H4 (cell line): ENCODE measurements at regions not wholly inside any gene's neighbourhood (a gene's known extent, or its start where the extent isn't known, plus 50 kb on each side); places are given as distances from the start of the nearest gene placed in this dataset.

Experiments
- DNase-seq: peaks from one replicate; pipeline ENCODE4 v3.0.0-alpha.2; 2015; ENCODE audit warnings: low spot score

DNA sequence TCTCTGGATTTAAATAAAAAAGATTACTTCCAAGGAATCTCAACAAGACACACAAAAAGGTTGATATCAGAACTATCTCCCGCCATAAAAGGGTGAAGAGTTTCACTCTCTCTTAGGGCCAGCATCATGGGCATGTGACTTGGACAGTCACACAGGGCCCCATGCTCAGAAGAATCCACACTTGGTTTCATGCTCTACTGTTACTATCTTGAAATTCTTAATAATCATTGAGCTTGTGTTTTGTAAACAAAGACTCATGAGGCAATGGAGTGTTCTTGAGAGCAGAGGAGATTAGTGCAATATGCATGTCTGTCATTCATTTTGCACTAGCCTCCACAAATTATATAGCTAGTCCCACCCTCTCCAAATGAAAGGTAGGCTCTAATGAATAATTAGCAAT, 58.4 kb downstream of the HMHB1 start:
- no peak for DNase-seq

DNA sequence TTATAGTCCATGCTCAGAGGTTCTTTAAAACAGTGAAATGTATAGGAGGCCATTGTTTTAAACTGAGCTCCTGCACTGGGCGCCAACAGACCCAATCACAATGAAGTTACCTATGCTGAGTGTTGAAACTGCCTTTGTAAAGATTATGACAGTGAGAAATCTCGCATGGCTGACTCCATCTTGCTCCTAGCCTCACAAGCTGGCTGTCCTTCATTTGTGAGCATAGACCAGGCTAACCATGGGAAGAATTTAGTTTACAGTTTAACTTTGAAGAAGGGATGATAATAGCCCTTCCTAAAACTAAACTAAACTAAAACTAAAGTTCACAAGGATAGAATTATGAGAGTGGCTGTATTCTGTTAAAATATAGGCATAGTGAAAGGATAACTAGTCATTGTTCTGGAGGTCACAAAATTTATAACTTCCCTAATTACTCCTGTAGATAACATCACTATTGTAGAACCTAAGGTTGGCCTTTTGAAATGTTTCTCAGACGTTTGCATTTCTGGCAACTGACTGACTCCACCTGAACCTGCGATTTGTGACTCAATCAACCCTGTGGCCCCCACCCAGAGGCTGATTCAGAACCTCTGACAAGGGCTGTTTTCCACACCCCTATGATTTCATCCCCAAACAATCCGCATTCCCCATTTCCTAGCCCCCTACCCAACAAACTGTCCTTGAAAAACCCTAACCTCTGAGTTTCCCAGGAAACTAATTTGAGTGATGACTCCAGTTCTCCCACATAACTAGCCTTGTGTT, 59.1 kb downstream of the HMHB1 start:
- no peak for DNase-seq

DNA sequence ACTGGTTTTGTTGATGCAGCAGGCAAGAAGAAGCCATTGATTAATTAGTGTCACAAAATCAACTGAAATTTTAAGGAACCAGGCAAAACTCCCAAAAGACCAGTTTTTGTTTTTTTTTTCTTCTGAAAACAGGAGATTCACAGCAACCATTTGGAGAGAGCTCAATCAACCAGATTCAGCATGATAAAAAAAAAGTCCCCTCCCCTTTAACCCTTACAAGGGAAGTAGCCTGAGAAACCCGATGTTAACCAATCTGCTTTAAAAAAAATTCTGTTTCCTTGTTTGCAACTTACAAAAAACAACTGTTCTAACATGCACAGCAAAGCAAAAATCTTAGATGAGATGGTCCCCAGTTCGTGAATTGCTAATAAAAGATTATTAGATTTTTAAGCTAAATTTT, 59.7 kb downstream of the HMHB1 start:
- DNase-seq = no peak

DNA sequence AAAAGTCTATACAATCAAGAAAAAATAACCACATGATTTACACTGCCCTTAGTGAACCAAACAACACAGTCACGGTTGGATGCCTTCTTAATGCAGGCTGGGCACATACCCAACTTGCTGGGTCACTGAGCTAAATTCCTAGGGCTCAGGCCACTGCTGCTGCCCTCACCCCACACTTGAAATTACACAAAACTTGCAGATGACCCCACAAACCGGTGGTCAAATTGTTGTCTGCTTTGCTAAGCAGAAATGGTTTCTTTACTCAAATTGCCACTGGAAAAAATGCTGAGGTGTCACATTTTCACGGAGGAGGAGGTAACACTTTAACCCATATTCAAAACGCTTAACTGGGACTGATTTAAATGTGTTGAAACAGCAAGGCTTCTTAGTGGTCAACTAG, 62.4 kb downstream of the HMHB1 start:
- DNase-seq = peak; percentile 30

DNA sequence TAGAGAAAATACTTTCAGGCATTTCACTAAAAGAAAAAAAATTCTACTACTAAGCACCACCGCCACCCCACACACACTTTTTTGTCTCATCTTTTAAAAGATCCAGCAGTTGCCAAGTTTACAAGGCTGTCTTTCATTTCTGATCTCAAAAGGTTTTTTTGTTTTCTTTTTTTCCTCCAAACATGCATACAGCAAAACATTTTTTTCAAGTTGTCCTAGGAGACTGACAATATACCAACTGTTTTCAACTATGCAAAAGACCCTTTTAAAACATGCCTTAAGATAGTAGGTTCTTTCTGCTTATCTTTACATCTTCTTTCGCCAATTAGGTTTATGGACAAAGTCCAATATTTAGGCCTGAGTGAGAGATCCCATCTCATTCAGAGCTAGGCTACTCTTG, 65.2 kb downstream of the HMHB1 start:
- DNase-seq = no peak

DNA sequence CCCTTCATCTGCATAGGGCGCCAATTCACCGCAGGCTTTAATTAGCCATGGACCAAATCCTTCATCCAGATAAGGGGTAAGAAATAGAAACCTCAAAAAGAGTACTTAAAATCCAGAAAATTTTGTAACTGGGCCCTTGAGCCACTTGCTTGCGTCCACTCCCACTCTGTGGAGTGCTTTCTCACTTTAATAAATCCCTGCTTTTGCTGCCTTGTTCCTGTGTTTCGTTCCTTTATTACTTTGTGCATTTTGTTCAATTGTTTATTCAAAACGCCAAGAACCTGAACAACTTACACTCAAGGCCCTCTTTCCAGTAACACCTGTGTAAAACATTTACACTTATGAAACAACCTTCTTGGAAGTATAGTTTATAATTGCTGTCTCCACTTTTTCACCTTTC, 66.5 kb downstream of the HMHB1 start:
- no peak for DNase-seq

DNA sequence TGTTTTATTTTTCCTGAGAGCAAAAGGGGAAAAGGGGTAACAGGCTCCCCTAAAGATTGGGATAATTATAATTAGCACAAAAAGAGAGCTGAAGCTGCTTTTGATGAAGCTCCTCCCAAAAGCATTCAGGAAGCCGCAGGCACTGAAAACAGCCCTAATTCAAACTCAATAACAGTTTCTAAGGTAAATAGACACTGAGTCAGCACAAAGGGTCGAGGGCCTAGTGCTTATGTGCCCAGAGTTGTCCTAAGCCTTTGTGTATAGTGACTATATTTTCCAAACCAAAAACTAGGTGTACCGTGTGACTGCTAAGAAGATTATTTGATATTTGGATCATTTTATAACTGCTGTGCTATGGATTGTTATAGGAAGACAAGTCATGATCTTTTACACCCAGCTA, 67.7 kb downstream of the HMHB1 start:
- no peak for DNase-seq

DNA sequence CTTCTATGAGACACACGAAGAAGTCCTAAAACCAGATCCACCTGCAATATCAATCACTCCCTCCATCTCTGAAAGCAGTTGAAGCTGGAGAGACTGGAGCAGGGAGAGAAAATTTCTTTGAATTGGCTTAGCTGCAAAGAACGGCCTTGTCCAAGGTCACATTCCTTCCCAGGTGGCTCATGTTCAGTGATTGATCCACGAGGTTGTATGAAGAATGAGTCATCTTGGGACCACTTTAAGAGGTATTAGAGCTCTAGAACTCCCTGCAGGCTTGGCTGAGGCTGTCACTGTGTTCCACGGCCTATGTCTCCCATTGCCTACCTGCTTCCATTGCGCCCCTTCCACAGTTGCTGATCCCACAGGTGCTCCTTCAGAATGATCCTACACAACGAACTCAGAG, 68.2 kb downstream of the HMHB1 start:
- no peak for DNase-seq

DNA sequence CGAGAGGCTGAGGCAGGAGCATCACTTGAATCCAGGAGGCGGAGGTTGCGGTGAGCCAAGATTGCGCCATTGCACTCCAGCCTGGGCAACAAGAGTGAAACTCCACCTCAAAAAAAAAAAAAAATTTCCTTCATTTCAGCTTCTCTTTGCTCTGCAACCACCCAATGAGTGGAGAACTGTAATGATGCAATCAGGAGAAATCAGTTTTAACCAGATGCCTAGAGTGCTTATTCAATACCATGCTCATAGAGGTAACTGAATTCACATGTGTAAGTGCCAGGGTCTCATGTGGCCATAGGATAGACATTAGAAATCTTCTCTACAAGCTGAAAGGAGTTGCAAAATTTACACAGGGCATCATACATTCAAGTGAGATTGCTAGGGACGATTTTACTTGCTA, 70.6 kb downstream of the HMHB1 start:
- no peak for DNase-seq

DNA sequence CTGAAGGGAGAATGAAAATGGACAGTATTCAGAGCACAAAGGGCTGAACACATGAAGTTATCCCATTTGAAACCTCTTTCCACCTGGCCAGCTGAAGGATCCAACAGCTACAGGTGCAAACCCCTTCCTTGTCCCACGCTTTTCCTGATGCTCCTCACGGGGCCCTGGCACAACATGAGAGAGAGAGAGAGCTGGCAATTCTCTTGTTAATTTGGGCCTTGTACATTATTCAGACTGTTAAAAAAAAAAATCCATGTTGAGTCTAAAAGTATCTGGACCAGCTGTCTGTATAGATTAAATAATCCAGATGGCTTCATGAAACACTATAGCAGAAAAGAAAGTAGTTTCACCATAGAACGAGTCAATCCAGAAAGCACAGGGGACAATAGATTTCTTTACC, 74.1 kb downstream of the HMHB1 start:
- no peak for DNase-seq

DNA sequence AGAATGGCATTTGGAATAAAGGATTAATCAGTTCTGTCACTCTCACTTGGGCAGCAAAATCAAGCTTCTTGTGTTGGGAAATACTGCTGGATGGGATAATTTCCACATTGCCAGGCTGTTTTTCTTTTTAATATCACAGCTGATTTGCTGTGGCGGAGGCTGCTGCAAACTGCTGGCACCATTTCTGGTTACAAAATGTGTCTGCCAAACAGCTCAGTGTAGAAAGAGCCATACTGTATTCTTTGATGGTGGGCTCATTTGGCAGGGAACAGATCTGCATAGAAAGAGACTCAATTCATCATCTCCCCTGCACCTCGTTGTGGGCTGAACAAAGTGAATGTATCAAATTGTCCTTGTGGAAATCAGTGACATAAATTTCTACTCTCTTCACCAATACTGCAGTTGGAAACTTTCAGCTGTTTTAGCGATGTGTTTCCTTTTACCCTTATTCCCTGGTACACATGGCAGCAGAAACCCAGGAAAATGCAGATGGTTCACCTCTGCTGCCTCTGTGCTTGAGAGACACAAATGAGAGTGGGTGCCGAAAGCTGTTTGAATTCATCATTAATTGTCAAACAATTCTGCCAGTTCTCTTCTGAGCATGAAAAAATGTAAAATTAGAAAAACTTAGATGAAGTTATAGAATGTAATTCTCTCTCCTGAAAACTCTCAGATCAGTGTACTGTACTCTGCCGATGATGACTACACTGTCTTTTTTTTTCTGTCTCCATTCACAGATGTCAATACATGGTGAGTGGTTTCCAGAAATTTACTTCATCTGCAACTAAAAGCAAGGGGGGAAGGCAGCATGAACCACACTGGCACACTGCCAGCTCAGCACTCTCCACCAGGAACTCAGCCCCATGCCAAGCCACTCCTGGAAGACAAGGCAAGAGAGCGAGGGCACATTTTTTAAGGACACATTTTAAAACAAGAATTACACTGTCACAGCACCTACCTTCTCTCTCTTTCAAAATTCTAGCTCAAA, 75.0 kb downstream of the HMHB1 start:
- peak; percentile 71 for DNase-seq

DNA sequence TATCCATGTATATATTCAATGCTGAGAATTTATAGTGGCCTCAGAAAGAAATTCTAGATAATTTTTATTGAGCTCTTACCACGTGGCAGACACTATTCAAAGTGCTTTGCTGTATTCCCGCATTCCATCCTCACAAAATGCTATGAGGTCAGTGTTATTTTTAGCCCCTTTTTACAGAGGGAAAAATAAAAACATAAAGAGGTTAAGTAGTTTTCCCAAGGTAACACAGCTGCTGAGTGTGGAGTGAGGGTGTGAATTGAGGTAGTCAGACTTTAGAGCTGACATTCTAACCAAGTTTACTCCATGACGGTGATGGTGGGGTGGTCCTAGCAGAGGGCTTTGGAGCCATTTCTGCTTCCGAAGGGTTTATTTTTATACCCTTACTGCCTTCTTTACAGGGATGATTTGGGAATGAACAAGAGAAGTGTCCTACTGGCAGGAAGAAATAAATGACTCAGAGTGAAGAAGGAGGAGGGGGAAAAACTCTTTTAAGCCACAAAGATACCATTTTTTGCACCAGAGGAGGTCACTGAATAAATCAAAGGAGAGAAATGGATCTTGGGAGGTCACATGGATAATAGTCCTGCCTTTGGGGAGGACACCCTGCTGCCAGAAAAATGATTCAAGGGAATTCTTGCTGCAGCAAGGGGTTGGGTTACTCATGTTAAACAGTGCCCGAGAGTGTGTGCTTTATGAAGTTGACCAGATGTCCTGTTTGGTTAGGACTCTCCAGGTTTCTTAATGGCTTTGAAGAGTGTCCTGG, 76.1 kb downstream of the HMHB1 start:
- DNase-seq = peak; percentile 58

DNA sequence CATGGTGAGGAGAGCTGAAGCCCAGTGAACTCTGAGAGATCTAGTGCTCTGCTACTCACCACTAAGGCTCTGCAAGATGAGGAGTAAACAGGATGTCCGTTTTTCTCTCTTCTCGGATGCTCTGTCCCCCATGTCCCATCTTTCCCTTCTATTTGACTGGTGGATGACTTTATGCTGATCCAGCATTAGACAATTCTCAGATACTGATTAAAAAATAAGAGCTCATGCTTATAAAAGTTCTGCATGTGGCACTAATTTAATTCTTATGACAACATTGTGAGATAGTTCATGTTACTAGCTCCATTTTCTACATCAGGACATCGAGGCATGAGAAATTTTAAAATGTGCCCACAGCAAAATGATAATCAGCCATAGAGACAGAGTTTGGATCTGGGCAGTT, 77.0 kb downstream of the HMHB1 start:
- DNase-seq = no peak

DNA sequence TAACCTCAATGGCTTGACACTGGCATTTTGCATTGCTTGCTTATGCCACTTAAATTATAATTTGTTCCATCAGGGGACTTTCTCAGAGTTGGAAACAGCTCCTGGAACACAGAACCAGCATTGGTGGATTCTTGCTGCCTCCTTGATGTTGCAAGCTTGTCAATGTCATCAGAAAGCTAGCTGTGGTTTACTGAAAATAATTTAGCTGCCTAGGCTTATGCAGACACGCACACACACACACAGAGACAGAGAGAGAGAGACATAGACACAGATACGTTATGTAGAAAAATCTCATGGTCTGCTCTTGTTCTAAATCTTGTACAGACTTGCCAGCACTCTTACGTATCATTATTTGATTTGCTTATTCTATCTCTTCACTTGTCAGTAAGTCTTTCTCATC, 78.0 kb downstream of the HMHB1 start:
- no peak for DNase-seq

DNA sequence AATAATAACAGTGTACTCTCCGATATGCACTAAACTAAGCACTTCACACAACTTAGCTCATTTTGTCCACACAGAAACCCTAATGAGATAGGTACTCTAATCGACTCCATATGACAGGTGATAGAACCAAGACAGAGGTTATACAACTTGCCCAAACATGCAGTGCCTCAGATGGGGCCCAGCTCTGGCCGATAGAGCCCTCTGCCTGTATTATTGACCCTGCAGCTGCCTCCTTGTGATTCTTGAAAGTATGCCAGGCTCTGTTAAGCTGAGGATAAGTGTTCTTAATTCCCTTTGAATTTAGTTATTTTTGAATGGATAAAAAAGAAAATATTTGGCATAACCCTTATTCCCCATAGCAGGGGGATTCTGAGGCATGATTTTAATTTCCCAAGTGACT, 78.5 kb downstream of the HMHB1 start:
- no peak for DNase-seq

DNA sequence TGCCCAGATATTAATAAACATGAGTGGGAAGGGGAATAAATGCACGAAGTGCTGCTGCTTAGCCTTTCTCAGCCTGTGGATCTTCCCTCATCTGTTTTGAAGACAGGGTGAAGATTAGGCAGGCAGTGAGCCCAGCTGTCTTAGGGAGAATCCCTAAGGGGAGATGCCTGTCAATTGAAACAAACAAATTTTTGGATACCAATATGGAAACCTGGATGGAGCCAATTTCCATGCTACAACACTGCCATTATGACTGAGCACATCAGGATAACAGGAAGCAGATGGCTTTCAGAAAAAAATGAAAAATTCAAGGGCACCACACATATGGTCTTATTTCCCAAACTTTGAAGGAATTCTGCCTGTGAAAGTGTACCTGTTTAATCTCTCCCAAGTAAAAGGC, 80.3 kb downstream of the HMHB1 start:
- no peak for DNase-seq

DNA sequence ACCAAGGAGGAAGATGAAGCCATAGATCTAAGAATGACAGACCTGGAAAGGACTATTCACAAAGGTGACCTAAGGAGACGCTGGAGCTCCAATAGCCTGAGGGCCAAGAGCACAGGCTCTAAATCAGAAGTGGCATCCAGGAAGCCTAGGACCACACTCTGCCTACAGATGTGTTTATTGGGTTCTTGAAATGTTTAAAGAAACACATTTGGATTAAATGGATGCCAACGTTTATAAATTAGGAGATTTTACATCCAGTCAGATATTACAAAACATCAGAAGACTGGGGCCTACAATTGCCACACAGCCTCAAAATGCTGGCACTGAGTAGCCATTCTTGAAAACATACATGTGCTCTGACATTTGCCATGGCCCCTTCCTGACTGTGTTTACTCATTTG, 80.9 kb downstream of the HMHB1 start:
- DNase-seq = no peak

DNA sequence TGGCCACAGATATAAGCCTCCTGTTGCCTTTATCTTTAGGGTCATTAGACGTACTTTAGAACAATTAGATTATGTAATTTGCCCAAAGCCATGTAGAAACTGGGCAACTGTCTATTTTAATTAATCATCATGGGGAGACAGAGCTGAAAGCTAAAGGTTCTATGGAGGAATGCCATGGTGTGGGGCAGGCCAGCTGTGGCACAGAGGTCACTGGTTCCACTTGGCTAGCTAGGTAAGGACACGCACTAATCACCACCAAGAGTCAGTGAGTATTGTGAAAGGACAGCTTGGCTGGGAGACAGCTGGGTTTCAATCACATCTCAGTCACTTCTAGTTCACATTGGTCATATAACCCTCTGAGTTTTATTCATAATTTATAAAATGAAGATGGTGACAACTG, 81.7 kb downstream of the HMHB1 start:
- DNase-seq = no peak

DNA sequence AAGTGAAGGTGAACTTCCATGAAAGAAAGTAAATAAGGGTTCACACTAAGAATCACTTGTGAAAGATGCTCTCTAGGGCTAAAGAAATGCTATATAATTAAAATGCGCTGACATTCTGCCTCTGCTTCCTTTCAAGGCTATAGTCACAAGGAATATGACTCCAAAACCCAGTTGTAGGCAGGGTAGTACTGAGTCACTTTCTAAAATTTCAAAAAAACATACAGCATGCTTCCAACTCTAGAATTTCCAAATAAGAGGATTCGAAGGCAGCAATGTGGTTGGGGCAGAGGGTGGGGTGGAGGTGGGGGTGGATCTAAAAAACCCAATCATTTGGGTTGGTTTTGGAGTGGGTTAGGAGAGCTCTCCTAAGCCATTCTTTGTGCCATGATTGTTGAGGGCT, 84.6 kb downstream of the HMHB1 start:
- DNase-seq = no peak

DNA sequence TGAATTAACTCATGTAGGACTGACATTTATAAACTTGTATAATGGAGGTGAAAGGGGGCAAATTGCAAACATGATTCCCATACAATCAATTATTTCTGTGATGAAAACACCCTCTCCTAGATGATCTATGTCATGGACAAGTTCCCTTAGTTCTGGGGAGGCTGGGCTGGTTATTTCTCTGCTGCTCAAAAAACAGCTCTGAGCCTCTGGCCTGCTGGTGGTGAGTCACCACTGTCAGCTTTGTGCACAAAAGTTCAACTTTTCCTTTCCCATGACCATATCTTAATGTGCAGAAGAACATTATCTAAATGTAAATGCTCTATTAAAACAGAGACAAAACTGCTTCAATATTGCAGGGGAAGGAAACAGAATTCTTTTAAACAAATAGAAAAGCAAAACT, 85.0 kb downstream of the HMHB1 start:
- no peak for DNase-seq

DNA sequence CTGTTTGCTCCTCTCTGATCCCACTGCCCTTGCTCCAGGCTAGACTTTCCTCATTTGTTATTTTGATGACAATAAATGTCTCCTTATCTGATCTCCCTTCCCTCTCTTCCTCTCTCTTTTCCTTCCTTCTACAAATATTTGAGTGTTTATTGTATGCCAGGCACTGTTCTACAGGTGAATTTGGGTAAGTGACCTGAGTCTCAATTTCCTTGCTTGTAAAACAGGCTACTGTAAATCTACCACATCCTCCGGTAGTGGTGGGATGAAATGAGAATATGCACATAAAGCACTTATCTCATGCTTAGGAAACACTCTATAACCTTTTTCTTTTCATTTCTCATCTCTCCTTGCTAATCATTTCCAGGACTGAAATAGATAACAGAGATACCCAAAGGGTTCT, 86.4 kb downstream of the HMHB1 start:
- no peak for DNase-seq

DNA sequence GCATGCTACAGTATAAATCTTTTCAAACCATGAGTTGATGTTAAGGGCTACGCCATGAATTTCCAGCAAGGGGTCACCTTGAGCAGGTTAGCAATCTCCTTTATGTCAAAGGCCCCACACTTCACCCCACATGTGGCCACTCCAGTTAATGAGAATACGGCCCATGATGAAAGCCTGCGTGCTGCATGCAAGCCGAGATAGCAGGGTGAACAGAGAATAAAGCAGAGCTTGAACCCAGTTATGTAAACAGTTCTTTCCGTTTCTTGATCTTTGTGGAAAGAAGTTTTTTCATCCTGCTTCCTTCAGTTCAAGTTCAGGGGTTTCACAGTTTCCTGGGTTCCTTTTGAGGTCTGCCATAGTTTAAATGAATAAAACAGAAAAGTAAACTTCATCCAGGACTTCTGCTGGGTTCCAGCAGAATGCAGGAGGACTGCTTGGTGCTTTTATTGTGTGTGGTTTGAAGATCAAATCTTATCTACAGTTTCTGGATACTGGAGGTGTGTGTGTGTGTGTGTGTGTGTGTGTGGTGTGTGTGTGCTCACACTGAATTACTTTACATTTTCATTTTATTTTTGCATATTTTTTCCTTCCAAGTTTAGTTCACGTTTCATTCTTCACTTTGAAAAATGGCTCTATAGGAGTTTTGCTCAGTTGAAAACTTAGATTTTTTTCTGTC, 87.1 kb downstream of the HMHB1 start:
- no peak for DNase-seq
